SU-DHL-6 (cell line): ENCODE measurements at regions not wholly inside any gene's neighbourhood (a gene's known extent, or its start where the extent isn't known, plus 50 kb on each side); places are given as distances from the start of the nearest gene placed in this dataset.

Experiments used
- H2AFZ ChIP-seq: fragments of 200-600 bp; sonication (generic); 2 replicates; pipeline ENCODE4 v1.6.1; 2014; ENCODE audit warnings: low read depth, mild to moderate bottlenecking, moderate library complexity, mixed read lengths, antibody characterized with exemption, low read length; ENCODE audit not compliant: severe bottlenecking
- H3F3A ChIP-seq: fragments of 200-600 bp; shearing (Covaris generic); 2 replicates; pipeline ENCODE4 v1.6.0; 2016; ENCODE audit warnings: antibody characterized with exemption, mild to moderate bottlenecking; ENCODE audit not compliant: insufficient read depth
- H3K27ac ChIP-seq: fragments of 200-600 bp; sonication (generic); 2 replicates; pipeline ENCODE4 v1.5.1; 2016; ENCODE audit warnings: low read depth, mild to moderate bottlenecking, low read length, moderate library complexity, mixed read lengths
- H3K27me3 ChIP-seq: fragments of 200-600 bp; sonication (generic), shearing (Covaris generic); 2 replicates; pipeline ENCODE4 v1.6.0; 2014; ENCODE audit warnings: mild to moderate bottlenecking, low read length
- H3K36me3 ChIP-seq: fragments of 200-600 bp; sonication (generic); 2 replicates; pipeline ENCODE4 v1.6.1; 2014; ENCODE audit warnings: mild to moderate bottlenecking, low read length, mixed read lengths
- H3K4me2 ChIP-seq: fragments of 300-600, 200-600 bp; shearing (Covaris generic), sonication (generic); 2 replicates; pipeline ENCODE4 v1.6.0; 2014; ENCODE audit warnings: low read length, low read depth, mild to moderate bottlenecking; ENCODE audit not compliant: poor library complexity, severe bottlenecking
- H3K4me3 ChIP-seq: fragments of 200-600 bp; sonication (generic); 2 replicates; pipeline ENCODE4 v1.5.1; 2014; ENCODE audit warnings: antibody characterized with exemption, low read length, mild to moderate bottlenecking, mixed read lengths; ENCODE audit not compliant: insufficient read depth, poor library complexity, severe bottlenecking
- H3K79me2 ChIP-seq: fragments of 200-600 bp; sonication (generic); 2 replicates; pipeline ENCODE4 v1.6.1; 2014; ENCODE audit warnings: mild to moderate bottlenecking, low read length, moderate library complexity; ENCODE audit not compliant: insufficient read depth
- H3K9ac ChIP-seq: fragments of 200-600 bp; sonication (generic); 2 replicates; pipeline ENCODE4 v1.7.0; 2014; ENCODE audit warnings: mild to moderate bottlenecking, low read length
- H3K9me2 ChIP-seq: fragments of 200-600 bp; sonication (generic); replicated peaks from 2 replicates; pipeline ENCODE4 v1.6.1; 2014; ENCODE audit warnings: low read length; ENCODE audit not compliant: insufficient read depth
- H3K9me3 ChIP-seq: fragments of 200-600 bp; sonication (generic); 2 replicates; pipeline ENCODE4 v1.6.1; 2014; ENCODE audit warnings: low read length, mixed read lengths; ENCODE audit not compliant: insufficient read depth
- H4K20me1 ChIP-seq: fragments of 200-600 bp; sonication (generic); 2 replicates; pipeline ENCODE4 v1.6.1; 2014; ENCODE audit warnings: low read depth, mild to moderate bottlenecking, antibody characterized with exemption, low read length, moderate library complexity, mixed read lengths
- CTCF ChIP-seq: fragments of 200-600 bp; sonication (generic); IDR thresholded peaks from one replicate; pipeline ENCODE4 v1.5.1; 2017; ENCODE audit warnings: antibody characterized with exemption, mild to moderate bottlenecking, low read length, moderate library complexity; ENCODE audit not compliant: insufficient read depth, poor library complexity, severe bottlenecking
- EZH2phosphoT487 ChIP-seq: fragments of 200-600 bp; sonication (generic), shearing (Covaris generic); conservative IDR thresholded peaks from 2 replicates; pipeline ENCODE4 v1.6.1; 2018; ENCODE audit warnings: mild to moderate bottlenecking, antibody characterized with exemption, low read length, moderate library complexity, mixed read lengths

DNA sequence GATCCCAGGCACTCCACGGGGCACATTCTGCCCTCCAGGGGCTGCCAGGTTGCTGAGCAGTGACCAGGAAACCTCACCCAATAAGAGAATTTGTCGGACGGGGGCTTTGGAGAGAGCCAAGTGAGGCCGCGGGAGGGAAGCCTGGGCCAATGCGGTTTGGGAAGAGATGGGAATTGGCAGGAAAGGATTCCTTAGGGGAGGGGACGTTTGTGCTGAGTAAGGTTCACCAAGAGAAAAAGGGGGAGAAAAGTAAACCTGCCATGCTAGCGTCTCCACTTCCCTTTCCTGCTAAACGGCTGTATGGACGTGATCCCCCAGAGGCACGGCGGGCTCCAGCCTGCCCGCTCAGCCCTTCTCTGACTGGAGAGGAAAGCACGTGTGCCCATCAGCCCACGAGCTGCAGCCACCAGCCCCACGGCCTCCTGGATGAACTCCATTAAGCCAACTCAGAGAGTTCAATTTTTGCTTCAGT is 194.4 kb upstream of the ID2 start:
- Histone ChIP-seq H3K27ac (no peak overlapping the region), H3F3A (no peaks in the 10 kb centered on the region), H3K27me3 (no peaks in the 10 kb centered on the region), H4K20me1 (no peaks in the 10 kb centered on the region), H3K4me3 (no peak overlapping the region), H3K4me2 (no peak overlapping the region), H3K79me2 (no peaks in the 10 kb centered on the region), H2AFZ (no peak overlapping the region), H3K36me3 (no peaks in the 10 kb centered on the region), H3K9me2 (no peaks in the 10 kb centered on the region), H3K9ac (no peak overlapping the region), H3K9me3 (no peaks in the 10 kb centered on the region)
- TF ChIP-seq CTCF (no peak), EZH2phosphoT487 (no peak)

GRCh38 chr2:8488001-8488738 is 193.7 kb upstream of the ID2 start:
- no peak overlapping the region for H2AFZ ChIP-seq
- TF ChIP-seq CTCF (no peak), EZH2phosphoT487 (no peak)
- no peaks in the 10 kb centered on the region for H3F3A ChIP-seq
- H3K9ac ChIP-seq: no peak overlapping the region
- H3K79me2 ChIP-seq: no peaks in the 10 kb centered on the region
- H3K9me3 ChIP-seq: no peaks in the 10 kb centered on the region
- H3K4me3 ChIP-seq: no peak overlapping the region
- H3K4me2 ChIP-seq: no peak overlapping the region
- H3K27ac ChIP-seq: no peak overlapping the region
- H4K20me1 ChIP-seq: no peaks in the 10 kb centered on the region
- H3K9me2 ChIP-seq: no peaks in the 10 kb centered on the region
- no peaks in the 10 kb centered on the region for H3K27me3 ChIP-seq
- H3K36me3 ChIP-seq: no peaks in the 10 kb centered on the region

- H3K9me2 ChIP-seq: no peaks in the 10 kb centered on the region
- H3K4me2 ChIP-seq: no peak overlapping the region
- no peak overlapping the region for H3K4me3 ChIP-seq
- H3F3A ChIP-seq: no peaks in the 10 kb centered on the region
- TF ChIP-seq CTCF (no peak), EZH2phosphoT487 (no peak)
- no peak overlapping the region for H3K27ac ChIP-seq
- no peaks in the 10 kb centered on the region for H3K79me2 ChIP-seq
- no peaks in the 10 kb centered on the region for H3K27me3 ChIP-seq
- no peaks in the 10 kb centered on the region for H4K20me1 ChIP-seq
- H3K9ac ChIP-seq: no peak overlapping the region
- no peaks in the 10 kb centered on the region for H3K36me3 ChIP-seq
- no peak overlapping the region for H2AFZ ChIP-seq
- no peaks in the 10 kb centered on the region for H3K9me3 ChIP-seq
These were observed 192.6 kb upstream of the ID2 start for GRCh38 chr2:8489221-8489620.
